HG03442 (cell line): ENCODE measurements at regions not wholly inside any gene's neighbourhood (a gene's known extent, or its start where the extent isn't known, plus 50 kb on each side); places are given as distances from the start of the nearest gene placed in this dataset.
"Not testable (repeated sequence)": the region's sequence is repeated elsewhere in the genome, so short reads cannot be mapped to it uniquely, and the experiment has no call there.

Experiments
- ATAC-seq: cut with Tn5 transposase; IDR thresholded peaks from one replicate; pipeline ENCODE4 v1.9.1; 2021; ENCODE audit warnings: mild to moderate bottlenecking, moderate library complexity; ENCODE audit not compliant: unreplicated experiment

DNA sequence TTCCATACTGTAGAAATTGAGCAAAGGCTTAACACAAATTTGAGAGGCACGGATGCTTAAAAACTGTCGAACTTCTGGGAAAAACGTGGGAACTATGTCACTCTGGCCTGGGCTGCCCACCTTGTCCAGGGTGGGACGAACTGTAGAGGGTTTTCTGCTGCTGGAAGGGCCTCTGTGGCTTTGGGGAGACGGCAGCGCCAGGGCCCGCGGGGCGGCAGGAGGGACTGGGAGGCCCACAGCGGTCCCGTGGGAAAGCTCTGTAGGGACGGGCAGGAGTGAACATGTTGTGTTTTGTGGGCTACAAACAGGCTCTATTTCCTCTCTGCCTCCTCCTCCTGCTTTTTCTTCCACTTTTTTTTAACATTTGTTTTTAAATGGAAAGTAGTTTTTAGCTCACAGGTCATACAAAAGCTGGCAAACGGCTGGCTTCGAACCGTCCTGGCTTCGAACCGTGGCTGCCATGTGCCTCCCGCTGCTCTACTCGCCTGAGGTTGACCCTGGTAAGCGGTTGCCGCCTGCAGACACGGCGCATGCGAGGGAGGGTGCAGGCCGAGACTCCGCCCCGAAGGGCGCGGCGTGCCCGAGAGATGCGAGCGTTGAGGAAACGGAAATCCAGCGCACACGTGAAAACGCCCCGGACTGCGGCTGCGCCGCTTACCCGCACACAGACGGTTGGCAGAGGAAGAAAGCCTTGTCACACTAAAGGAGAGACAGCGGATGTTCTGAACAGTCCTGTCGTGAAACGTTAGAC is 382.3 kb upstream of the ZFP42 start:
- no peak for ATAC-seq

DNA sequence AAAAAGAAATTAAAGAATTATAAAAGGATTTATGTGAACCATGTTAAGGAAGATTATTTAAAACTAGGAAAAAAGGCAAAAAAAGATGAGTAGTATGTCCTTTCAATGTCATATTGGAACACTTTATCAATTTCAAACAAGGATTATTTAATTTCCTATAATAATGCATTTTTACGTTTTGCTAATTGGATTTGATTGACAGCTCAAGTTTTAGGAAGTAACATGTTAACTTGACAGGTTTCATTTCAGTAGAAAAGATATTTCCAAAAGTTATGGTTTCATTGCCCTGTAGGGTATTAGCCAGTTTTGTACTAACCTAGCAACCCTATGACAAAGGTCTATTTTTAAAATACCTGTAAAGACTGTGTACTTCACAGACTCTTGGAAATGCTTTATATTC is 379.6 kb upstream of the ZFP42 start:
- no peak for ATAC-seq

GRCh38 chr4:187617113-187617512 is 378.5 kb upstream of the ZFP42 start:
- no peak for ATAC-seq

GRCh38 chr4:187618701-187619281 is 376.8 kb upstream of the ZFP42 start:
- no peak for ATAC-seq

DNA sequence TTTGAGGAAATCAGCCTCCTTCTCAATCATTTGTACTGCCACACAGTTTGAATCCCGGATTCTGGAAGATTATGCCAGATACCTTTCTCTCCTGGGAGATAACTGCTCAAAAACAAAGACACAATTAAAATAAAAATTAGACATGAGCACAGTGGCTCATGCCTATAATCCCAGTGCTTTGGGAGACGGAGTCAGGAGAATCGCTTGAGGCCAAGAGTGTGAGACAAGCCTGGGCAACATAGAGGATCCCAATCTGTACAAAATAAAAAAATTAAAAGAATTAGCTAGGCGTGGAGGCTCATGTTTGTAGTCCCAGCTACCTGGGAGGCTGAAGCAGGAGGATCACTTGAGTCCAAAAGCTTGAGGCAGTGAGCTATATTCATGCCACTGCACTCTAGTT is 376.3 kb upstream of the ZFP42 start:
- no peak for ATAC-seq

GRCh38 chr4:187632260-187632995 is 363.1 kb upstream of the ZFP42 start:
- no peak for ATAC-seq

- no peak for ATAC-seq
Measured at GRCh38 chr4:187633245-187633644, 362.3 kb upstream of the ZFP42 start.

DNA sequence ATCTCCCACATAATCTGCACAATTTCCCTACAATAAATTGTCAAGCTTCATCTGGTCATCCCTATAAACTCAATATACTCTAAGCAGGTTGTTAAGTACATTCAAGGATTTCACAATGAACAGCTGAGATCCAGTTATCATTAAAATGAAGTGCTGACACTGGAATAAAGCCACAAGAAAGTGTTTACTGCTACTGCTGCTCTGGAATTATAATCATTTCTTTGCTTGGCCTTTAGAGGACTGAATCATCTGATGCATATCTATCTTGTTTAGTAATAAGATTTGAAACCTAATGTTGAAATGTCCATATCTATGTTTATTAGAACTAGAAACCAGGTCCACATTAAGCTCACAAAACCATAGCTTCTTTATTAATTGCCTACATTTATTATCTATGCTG is 338.6 kb upstream of the ZFP42 start:
- no peak for ATAC-seq

GRCh38 chr4:187663076-187663475 is 332.5 kb upstream of the ZFP42 start:
- ATAC-seq = no peak

DNA sequence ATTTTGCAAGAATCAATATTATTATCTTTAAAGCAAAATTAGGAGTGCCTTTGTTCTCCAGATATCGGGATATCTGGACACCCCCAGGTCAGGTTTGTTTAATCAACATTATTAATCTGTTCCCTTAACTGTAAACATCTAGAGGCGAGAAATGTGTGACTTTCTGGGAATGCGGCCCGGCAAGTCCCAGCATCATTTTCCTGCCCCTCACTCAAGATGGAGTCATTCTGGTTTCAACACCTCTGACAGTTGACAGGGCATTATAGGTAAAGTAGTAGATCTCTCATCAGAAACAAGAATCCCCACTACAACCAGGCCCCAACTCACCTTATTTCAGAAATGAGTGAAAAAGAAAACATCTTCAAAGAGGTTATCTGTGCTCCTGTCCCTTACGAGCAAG is 331.6 kb upstream of the ZFP42 start:
- ATAC-seq = no peak

DNA sequence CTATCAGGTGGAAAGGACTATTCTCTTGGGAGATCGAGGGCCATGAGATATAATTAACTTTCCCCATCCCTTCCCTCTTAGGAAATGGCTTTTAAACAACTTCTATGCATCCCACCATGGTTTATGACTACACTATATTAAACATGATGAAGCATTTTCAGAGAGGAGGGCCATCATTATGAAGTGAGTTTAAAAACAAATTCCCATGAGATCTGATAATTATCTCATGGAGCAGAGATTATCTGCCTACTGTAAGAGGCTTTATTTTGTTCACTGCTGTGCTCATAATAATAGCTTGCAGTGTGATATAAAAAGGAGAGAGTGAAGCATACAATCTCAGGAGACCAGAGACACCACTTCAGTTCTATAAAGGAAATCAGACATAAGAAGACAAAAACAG is 330.5 kb upstream of the ZFP42 start:
- ATAC-seq = no peak

GRCh38 chr4:187666034-187666433 is 329.5 kb upstream of the ZFP42 start:
- ATAC-seq = no peak

- ATAC-seq = no peak
Measured at GRCh38 chr4:187666697-187667494, 328.7 kb upstream of the ZFP42 start.

DNA sequence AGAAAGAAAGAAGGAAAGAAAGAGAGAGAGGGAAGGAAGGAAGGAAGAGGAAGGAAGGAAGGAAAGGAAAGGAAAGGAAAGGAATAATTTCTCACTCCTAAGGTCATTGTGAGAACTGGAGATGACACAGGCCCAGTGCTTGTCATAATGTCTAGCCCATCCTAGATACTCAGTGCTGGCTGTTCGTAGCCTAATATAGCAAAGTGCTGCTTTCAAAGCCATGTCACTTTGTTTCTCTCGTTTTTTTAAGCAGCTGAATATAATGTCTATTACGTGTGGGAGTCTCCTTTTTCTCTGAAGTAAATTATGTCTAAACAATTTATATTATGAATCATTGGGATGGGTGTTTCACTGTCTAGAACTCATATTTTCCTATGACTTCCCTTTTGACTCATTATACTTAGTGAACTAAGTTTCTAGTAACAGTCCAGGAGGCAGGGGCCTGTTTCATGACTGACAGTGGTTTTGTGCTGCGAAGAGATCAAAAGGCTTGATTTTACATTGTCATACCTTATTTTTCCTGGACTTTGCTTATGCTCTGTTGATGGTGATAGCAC is 327.0 kb upstream of the ZFP42 start:
- no peak for ATAC-seq

- ATAC-seq = not testable (repeated sequence)
Measured at GRCh38 chr4:187671521-187671920, 324.1 kb upstream of the ZFP42 start.

GRCh38 chr4:187671958-187672357 is 323.6 kb upstream of the ZFP42 start:
- not testable (repeated sequence) for ATAC-seq

DNA sequence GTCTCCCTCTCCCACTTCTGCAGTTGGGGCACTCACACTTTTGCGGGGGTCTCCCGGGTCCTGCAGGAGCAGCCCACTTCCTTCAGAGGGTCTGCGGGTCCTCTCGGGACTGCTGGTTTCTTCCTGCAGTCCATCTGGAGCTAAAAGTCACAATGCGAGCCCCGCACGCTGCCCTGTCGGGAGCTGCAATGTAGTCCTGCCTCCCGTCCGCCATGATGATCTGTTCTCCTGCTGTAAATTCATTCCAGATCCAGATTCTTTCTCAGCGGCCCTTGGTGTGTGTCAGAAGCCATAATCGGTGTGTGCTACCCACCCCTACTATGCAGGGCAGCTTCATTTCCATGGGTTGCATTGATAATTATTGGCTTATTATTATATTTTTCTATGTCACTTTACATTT is 323.0 kb upstream of the ZFP42 start:
- ATAC-seq = not testable (repeated sequence)

DNA sequence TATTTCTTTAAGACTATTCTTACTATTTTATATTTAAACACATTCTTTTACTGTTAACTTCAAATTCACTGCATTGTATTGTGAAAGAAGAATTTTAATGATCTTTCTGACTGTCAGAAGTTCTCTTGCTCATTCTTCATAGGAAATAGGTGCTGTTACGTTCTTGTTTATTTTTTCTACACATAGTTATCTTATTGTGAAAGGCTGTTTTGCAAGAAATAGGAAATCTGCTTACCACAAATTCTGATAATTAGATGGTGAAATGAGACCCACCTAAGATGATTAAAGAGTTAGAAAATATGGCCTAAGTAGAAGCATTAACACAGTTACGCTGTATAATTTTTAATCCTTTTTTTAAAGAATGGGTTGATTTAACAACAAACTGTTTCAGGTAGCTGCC is 316.1 kb upstream of the ZFP42 start:
- no peak for ATAC-seq

GRCh38 chr4:187685247-187685646 is 310.3 kb upstream of the ZFP42 start:
- no peak for ATAC-seq

DNA sequence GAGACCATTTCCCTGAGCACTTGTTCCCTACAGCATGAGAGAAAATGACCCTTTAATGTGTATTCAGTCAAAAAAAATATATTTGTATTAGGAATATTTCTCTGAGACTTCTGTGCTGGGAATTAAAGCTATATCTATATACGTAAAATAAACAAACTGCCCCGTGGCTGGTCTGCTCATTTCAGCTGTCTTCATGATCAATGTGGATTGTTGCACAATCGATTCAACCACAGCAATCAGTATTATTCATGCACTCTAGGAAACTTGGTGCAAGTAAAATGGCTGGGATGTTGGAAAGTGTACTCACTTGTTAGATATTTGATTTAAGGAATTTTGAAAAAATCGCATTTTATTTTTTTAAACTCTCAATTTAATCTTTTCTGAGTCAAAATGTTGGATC is 307.9 kb upstream of the ZFP42 start:
- ATAC-seq = no peak

DNA sequence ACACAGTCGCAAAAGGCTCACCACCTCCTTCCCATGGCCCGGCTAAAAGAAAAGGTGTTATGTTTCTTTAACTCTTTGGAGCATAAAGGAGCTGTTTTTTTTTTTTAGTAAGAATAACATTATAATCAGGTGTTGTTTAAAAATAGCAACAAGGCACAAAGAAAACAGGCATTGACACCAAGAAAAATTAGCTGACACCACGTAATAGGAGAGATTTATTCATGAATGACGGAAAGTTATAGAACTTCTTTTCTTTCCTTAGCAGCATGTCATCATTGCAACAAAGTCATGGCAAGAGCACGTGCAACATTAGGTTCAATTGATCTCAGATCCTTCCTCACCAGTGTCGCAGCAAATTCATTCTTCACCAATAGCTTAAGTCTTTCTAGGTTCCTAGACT is 302.9 kb upstream of the ZFP42 start:
- ATAC-seq = no peak
